GM12891 (cell line): ENCODE measurements at regions not wholly inside any gene's neighbourhood (a gene's known extent, or its start where the extent isn't known, plus 50 kb on each side); places are given as distances from the start of the nearest gene placed in this dataset.

Source experiments
- POLR2A ChIP-seq: IDR thresholded peaks from 2 replicates; pipeline ENCODE4 v1.6.1; 2011; ENCODE audit warnings: low read depth, low read length, control low read depth
- POLR2AphosphoS5 ChIP-seq: IDR thresholded peaks from 2 replicates; pipeline ENCODE4 v1.6.1; 2011; ENCODE audit warnings: low read depth, low read length, control low read depth
- SPI1 ChIP-seq: IDR thresholded peaks from 2 replicates; pipeline ENCODE4 v1.6.1; 2011; ENCODE audit warnings: low read depth, low read length, control low read depth
- TAF1 ChIP-seq: IDR thresholded peaks from 2 replicates; pipeline ENCODE4 v1.6.1; 2011; ENCODE audit warnings: low read depth, low read length, control low read depth

DNA sequence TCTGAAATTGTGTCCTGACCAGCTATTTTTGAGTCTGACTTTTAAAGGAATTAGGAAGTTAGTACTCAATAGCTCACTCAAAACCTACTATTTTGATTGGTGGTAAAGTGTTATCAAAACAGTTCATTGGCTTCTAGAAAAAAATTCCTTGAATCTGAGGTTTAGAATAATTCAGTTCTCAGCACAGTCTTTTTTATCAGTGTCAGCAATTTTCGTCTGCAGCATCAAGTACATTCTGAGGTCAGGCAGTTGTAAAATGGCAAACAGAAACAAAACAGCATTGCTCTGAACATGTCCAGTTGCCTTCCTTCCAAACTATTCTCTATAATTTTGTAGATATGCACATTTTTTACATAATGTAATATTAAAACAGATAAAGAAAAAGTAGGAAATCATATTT lies 1644.1 kb downstream of the SLITRK5 start:
- TF ChIP-seq POLR2A (no peak), POLR2AphosphoS5 (no peak), TAF1 (no peak), SPI1 (no peak)
